IMR-90 (cell line): ENCODE measurements at regions not wholly inside any gene's neighbourhood (a gene's known extent, or its start where the extent isn't known, plus 50 kb on each side); places are given as distances from the start of the nearest gene placed in this dataset.
A peak's percentile ranks its signal among the peaks of the same experiment; 100 is the strongest.

Experiments
- ATAC-seq: fragments of 200-7000 bp; cut with Tn5 transposase; 2 replicates; pipeline ENCODE4 v1.9.1; 2020; ENCODE audit warnings: low read depth, mild to moderate bottlenecking, moderate library complexity
- BruUV-seq: library from RNA; stranded (reverse); fragments of 400-500 nt; replicated peaks from 2 replicates; lab custom pipeline; 2021; lab: Mats Ljungman, UMichigan
- CTCF ChIA-PET: fragments of 300-600 bp; formaldehyde crosslinking; extraction: SDS; loops from one replicate; lab custom pipeline; 2021; ENCODE audit warnings: antibody characterized with exemption; lab: Yijun Ruan, JAX
- POLR2A ChIA-PET: fragments of 300-600 bp; sonication (Branson Sonifier 250); formaldehyde crosslinking; loops from one replicate; lab custom pipeline; 2022; ENCODE audit warnings: antibody characterized with exemption; ENCODE audit not compliant: unreplicated experiment; lab: Charles Lee
- DNase-seq: peaks from one replicate; pipeline ENCODE4 v3.0.0; 2013
- H2AFZ ChIP-seq: replicated peaks from 2 replicates; pipeline ENCODE3; 2013; ENCODE audit warnings: low read length, mild to moderate bottlenecking; ENCODE audit not compliant: poor library complexity
- H2AK5ac ChIP-seq: 2 replicates; pipeline ENCODE4 v1.6.1; 2013; ENCODE audit warnings: low read depth, low read length, inconsistent platforms
- H2AK9ac ChIP-seq: replicated peaks from 2 replicates; pipeline ENCODE3; 2013; ENCODE audit warnings: mild to moderate bottlenecking, low read depth, low read length, moderate library complexity; ENCODE audit not compliant: poor library complexity
- H2BK120ac ChIP-seq: 2 replicates; pipeline ENCODE4 v1.6.1; 2013; ENCODE audit warnings: low read depth, low read length, inconsistent platforms
- H2BK15ac ChIP-seq: 3 replicates; pipeline ENCODE4 v1.6.1; 2013; ENCODE audit warnings: low read depth, low read length, inconsistent platforms
- H2BK20ac ChIP-seq: 2 replicates; pipeline ENCODE4 v1.6.1; 2013; ENCODE audit warnings: low read depth, mild to moderate bottlenecking, inconsistent platforms, low read length, moderate library complexity
- H2BK5ac ChIP-seq: 2 replicates; pipeline ENCODE4 v1.6.1; 2013; ENCODE audit warnings: mild to moderate bottlenecking, low read depth, low read length, inconsistent platforms; ENCODE audit not compliant: poor library complexity, severe bottlenecking
- H3K14ac ChIP-seq: replicated peaks from 2 replicates; pipeline ENCODE4 v1.6.1; 2013; ENCODE audit warnings: low read depth, low read length, inconsistent platforms
- H3K18ac ChIP-seq: 2 replicates; pipeline ENCODE4 v1.6.1; 2013; ENCODE audit warnings: low read depth, low read length, control low read depth
- H3K23ac ChIP-seq: 2 replicates; pipeline ENCODE4 v1.6.1; 2013; ENCODE audit warnings: low read depth, low read length, inconsistent platforms
- H3K27ac ChIP-seq: 2 replicates; pipeline ENCODE4 v1.5.1; 2013; ENCODE audit warnings: mild to moderate bottlenecking, control low read depth, low read length; ENCODE audit not compliant: insufficient read depth
- H3K27me3 ChIP-seq: 2 replicates; pipeline ENCODE4 v1.6.1; 2013; ENCODE audit warnings: low read length; ENCODE audit not compliant: control insufficient read depth, insufficient read depth
- H3K36me3 ChIP-seq: 2 replicates; pipeline ENCODE4 v1.6.1; 2013; ENCODE audit warnings: low read length, mixed read lengths; ENCODE audit not compliant: control insufficient read depth, insufficient read depth
- H3K4ac ChIP-seq: 2 replicates; pipeline ENCODE4 v1.6.1; 2013; ENCODE audit warnings: low read depth, low read length, inconsistent platforms
- H3K4me1 ChIP-seq: 2 replicates; pipeline ENCODE4 v1.6.1; 2013; ENCODE audit warnings: low read length, mixed read lengths; ENCODE audit not compliant: control insufficient read depth, insufficient read depth
- H3K4me2 ChIP-seq: 2 replicates; pipeline ENCODE4 v1.6.1; 2013; ENCODE audit warnings: low read depth, mild to moderate bottlenecking, control low read depth, low read length, moderate library complexity
- H3K4me3 ChIP-seq: 2 replicates; pipeline ENCODE4 v1.5.1; 2013; ENCODE audit warnings: low read depth, mild to moderate bottlenecking, control low read depth, low read length, moderate library complexity; ENCODE audit not compliant: insufficient read depth
- H3K56ac ChIP-seq: 2 replicates; pipeline ENCODE4 v1.6.1; 2013; ENCODE audit warnings: low read length, inconsistent platforms; ENCODE audit not compliant: insufficient read depth; ENCODE audit errors: extremely low read depth
- H3K79me1 ChIP-seq, 2 experiments: 2 replicates each; pipeline ENCODE4 v1.6.1; 2013; ENCODE audit warnings: low read length in 2 of 2, inconsistent platforms in 1 of 2, low read depth in 1 of 2
- H3K9ac ChIP-seq: 2 replicates; pipeline ENCODE4 v1.6.1; 2013; ENCODE audit warnings: low read depth, low read length, control low read depth
- H3K9me1 ChIP-seq: 2 replicates; pipeline ENCODE4 v1.6.1; 2013; ENCODE audit warnings: low read length, inconsistent platforms; ENCODE audit not compliant: insufficient read depth
- H3K9me3 ChIP-seq: 2 replicates; pipeline ENCODE4 v1.6.1; 2013; ENCODE audit warnings: low read length; ENCODE audit not compliant: control insufficient read depth, insufficient read depth
- H4K20me1 ChIP-seq: 2 replicates; pipeline ENCODE4 v1.6.1; 2013; ENCODE audit warnings: low read length, inconsistent platforms; ENCODE audit not compliant: insufficient read depth
- H4K5ac ChIP-seq: 2 replicates; pipeline ENCODE4 v1.6.1; 2013; ENCODE audit warnings: mild to moderate bottlenecking, low read depth, low read length, control low read depth
- H4K8ac ChIP-seq, 2 experiments: 2 replicates each; pipeline ENCODE4 v1.6.1; 2013; ENCODE audit warnings: low read depth in 2 of 2, low read length in 2 of 2, control low read depth in 1 of 2, inconsistent platforms in 1 of 2
- H4K91ac ChIP-seq: 2 replicates; pipeline ENCODE4 v1.6.1; 2013; ENCODE audit warnings: low read depth, low read length, inconsistent platforms; ENCODE audit not compliant: insufficient read depth
- CEBPB ChIP-seq: IDR thresholded peaks from 2 replicates; pipeline ENCODE4 v1.6.1; 2012; ENCODE audit warnings: low read depth, low read length, improper control_type of control experiment
- CHD1 ChIP-seq: IDR thresholded peaks from 2 replicates; pipeline ENCODE4 v1.6.1; 2012; ENCODE audit warnings: low read depth, low read length, improper control_type of control experiment
- ELK1 ChIP-seq: fragments of 150-350 bp; IDR thresholded peaks from 2 replicates; pipeline ENCODE4 v1.6.1; 2016; ENCODE audit warnings: low read depth, mild to moderate bottlenecking, low read length, moderate library complexity, borderline replicate concordance
- MAFK ChIP-seq: IDR thresholded peaks from 2 replicates; pipeline ENCODE4 v1.6.1; 2012; ENCODE audit warnings: low read depth, low read length, improper control_type of control experiment
- NFE2L2 ChIP-seq: fragments of 150-350 bp; IDR thresholded peaks from 2 replicates; pipeline ENCODE4 v1.6.1; 2016; ENCODE audit warnings: low read depth, mild to moderate bottlenecking, low read length
- POLR2A ChIP-seq: IDR thresholded peaks from 2 replicates; pipeline ENCODE4 v1.6.1; 2012; ENCODE audit warnings: mild to moderate bottlenecking, low read depth, low read length
- RAD21 ChIP-seq: IDR thresholded peaks from 2 replicates; pipeline ENCODE4 v1.6.1; 2012; ENCODE audit warnings: low read length, improper control_type of control experiment
- RCOR1 ChIP-seq: IDR thresholded peaks from 2 replicates; pipeline ENCODE4 v1.6.1; 2012; ENCODE audit warnings: mild to moderate bottlenecking, low read length, improper control_type of control experiment; ENCODE audit not compliant: insufficient replicate concordance
- RFX5 ChIP-seq: IDR thresholded peaks from 2 replicates; pipeline ENCODE4 v1.8.0; 2012; ENCODE audit warnings: low read depth, mild to moderate bottlenecking, low read length, moderate library complexity
- SMC3 ChIP-seq: fragments of 150-350 bp; IDR thresholded peaks from 2 replicates; pipeline ENCODE4 v1.6.1; 2016; ENCODE audit warnings: low read depth, mild to moderate bottlenecking, antibody characterized with exemption, low read length, moderate library complexity
- USF2 ChIP-seq: fragments of 150-350 bp; IDR thresholded peaks from 2 replicates; pipeline ENCODE4 v1.6.1; 2017; ENCODE audit warnings: mild to moderate bottlenecking, antibody characterized with exemption, low read length, low read depth
- WGBS, 2 experiments: methylation state at CpG; one replicate each; pipeline versions ENCODE4 v1.1.5 to v1.1.7; 2013; ENCODE audit warnings: missing lambda C conversion rate in 2 of 2; ENCODE audit not compliant: insufficient read length in 1 of 2; ENCODE audit errors: extremely low coverage in 2 of 2; 5-methylcytosine and 5-hydroxymethylcytosine counted together
- dilution Hi-C: fragments of 300-500 bp; cut with HindIII; formaldehyde crosslinking; loops from one replicate; pipeline ENCODE4 v1.14.3; 2018; ENCODE audit warnings: low sequenced_read_pairs; ENCODE audit not compliant: unreplicated experiment
- in situ Hi-C: fragments of 300-500 bp; cut with MboI; formaldehyde crosslinking; loops from 3 replicates; pipeline ENCODE4 v1.14.3; 2019; ENCODE audit warnings: low sequenced_read_pairs, inconsistent platforms, mixed read lengths
- intact Hi-C: fragments of 100-400 bp; cut with micrococcal nuclease; formaldehyde crosslinking; loops from 2 replicates; pipeline ENCODE4 v1.10.0; 2022
- TF ChIP-seq, protein P1 (sequence below): conservative IDR thresholded peaks from 2 replicates; pipeline ENCODE4 v1.5.1; 2012; ENCODE audit warnings: mild to moderate bottlenecking, low read depth, low read length, improper control_type of control experiment

GRCh38 chr4:153142700-153143438 is 61.4 kb upstream of the TRIM2 start:
- Histone ChIP-seq H3K4me3 (no peak overlapping the region), H4K8ac (no peak overlapping the region), H4K20me1 (no peaks in the 10 kb centered on the region), H3K14ac (no peak overlapping the region), H3K9ac (no peak overlapping the region), H4K5ac (no peak overlapping the region), H2BK20ac (no peak overlapping the region), H3K56ac (no peak overlapping the region), H2AK5ac (no peak overlapping the region), H3K36me3 (no peaks in the 10 kb centered on the region), H2BK5ac (no peak overlapping the region), H3K4ac (0 out of 2 replicates have a peak overlapping the region, but pooled peaks have one; percentile 8), H2AFZ (no peak overlapping the region), H3K9me1 (no peaks in the 10 kb centered on the region), H2BK15ac (no peak overlapping the region), H3K27me3 (no peaks in the 10 kb centered on the region), H2BK120ac (no peak overlapping the region), H3K18ac (no peak overlapping the region), H3K23ac (no peak overlapping the region), H3K4me1 (peaks cover 1% of the 10 kb centered on the region; the same call in 1 of the 2 replicates), H2AK9ac (peak overlapping the region; percentile 6), H3K27ac (no peak overlapping the region), H3K79me1 (no peaks in the 10 kb centered on the region), H4K91ac (no peak overlapping the region), H3K9me3 (no peaks in the 10 kb centered on the region), H3K4me2 (no peak overlapping the region)
- ATAC-seq, result peak; percentile 83
- dilution Hi-C loops, result no loop called here
- ChIA-PET CTCF (interaction anchor here (0.6 to 1.5 kb wide), 15 partner anchors 10 to 440 kb away, joined by 3 to 13 read pairs (median 4); no protein-coding TSS in a partner anchor), POLR2A (no interaction called here)
- TF ChIP-seq POLR2A (no peak), USF2 (no peak), RAD21 (peak; percentile 96), RFX5 (no peak), ELK1 (no peak), CHD1 (no peak), MAFK (no peak), NFE2L2 (no peak), CEBPB (no peak), RCOR1 (no peak), SMC3 (peak; percentile 92)
- TF ChIP-seq, protein P1, sequence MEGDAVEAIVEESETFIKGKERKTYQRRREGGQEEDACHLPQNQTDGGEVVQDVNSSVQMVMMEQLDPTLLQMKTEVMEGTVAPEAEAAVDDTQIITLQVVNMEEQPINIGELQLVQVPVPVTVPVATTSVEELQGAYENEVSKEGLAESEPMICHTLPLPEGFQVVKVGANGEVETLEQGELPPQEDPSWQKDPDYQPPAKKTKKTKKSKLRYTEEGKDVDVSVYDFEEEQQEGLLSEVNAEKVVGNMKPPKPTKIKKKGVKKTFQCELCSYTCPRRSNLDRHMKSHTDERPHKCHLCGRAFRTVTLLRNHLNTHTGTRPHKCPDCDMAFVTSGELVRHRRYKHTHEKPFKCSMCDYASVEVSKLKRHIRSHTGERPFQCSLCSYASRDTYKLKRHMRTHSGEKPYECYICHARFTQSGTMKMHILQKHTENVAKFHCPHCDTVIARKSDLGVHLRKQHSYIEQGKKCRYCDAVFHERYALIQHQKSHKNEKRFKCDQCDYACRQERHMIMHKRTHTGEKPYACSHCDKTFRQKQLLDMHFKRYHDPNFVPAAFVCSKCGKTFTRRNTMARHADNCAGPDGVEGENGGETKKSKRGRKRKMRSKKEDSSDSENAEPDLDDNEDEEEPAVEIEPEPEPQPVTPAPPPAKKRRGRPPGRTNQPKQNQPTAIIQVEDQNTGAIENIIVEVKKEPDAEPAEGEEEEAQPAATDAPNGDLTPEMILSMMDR, result peak; percentile 94
- in situ Hi-C loops, result loop anchor here (5.0 kb wide), 2 partner anchors 174 to 434 kb away; no protein-coding TSS in a partner anchor
- DNase-seq, result peak; percentile 73
- intact Hi-C loops, result loop anchor here (1.0 to 10.0 kb wide), 6 partner anchors 175 to 608 kb away; partner anchors contain the start of genes MND1 and TMEM131L
- WGBS, 2 experiments, result no CpG with 5 or more reads among the region's 7 CpGs
- no TSS peak for BruUV-seq
